ENCODE measurements at regions not wholly inside any gene's neighbourhood (a gene's known extent, or its start where the extent isn't known, plus 50 kb on each side); places are given as distances from the start of the nearest gene placed in this dataset.

DNA sequence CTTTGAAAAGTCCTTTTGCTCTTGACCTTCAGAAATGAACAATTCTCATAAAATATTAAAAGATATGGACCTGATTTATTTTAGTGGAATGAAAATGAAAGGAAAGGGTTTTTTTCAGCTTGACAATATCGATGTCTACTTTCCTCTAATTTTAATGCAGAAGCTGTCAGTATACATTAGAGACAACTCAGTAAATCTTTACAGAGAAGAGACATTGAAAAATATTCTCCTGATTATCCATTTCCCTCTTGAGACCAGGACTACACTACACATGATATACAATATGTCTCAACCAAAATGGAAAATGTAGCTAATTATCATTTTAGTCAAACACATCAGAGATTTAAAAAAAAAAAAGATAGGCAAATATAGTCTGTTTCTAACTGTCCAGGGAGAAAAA lies 288.5 kb upstream of the NUDT12 start:
- H3K9me1 ChIP-seq (ENCODE audit: insufficient read depth, low read length), result no peaks in the 10 kb centered on the region
- intact Hi-C loops (cut with micrococcal nuclease) (no loop called here), in situ Hi-C loops (cut with MboI; ENCODE audit: low sequenced_read_pairs) (no loop called here), dilution Hi-C loops (cut with HindIII; ENCODE audit: low sequenced_read_pairs, unreplicated experiment) (no loop called here)
- no peak overlapping the region for H3K23ac ChIP-seq (ENCODE audit: low read depth, low read length)
- ChIA-PET POLR2A (ENCODE audit: unreplicated experiment) (no interaction called here), CTCF (no interaction called here)
- no peak overlapping the region for H3K27ac ChIP-seq (ENCODE audit: insufficient read depth, low read length)
- H3K56ac ChIP-seq (ENCODE audit: extremely low read depth, insufficient read depth, low read length), result no peak overlapping the region
- no peak overlapping the region for H4K91ac ChIP-seq (ENCODE audit: insufficient read depth, low read depth, low read length)
- TF ChIP-seq MAFK (IDR thresholded peaks at IDR 0.05; ENCODE audit: low read depth, low read length) (no peak), POLR2A (IDR thresholded peaks at IDR 0.05; ENCODE audit: low read depth, low read length) (no peak), MAZ (IDR thresholded peaks at IDR 0.05; ENCODE audit: borderline replicate concordance, low read depth, low read length) (no peak)
- H3K36me3 ChIP-seq (ENCODE audit: control insufficient read depth, insufficient read depth, low read length), result no peaks in the 10 kb centered on the region
- H3K9me3 ChIP-seq (ENCODE audit: control insufficient read depth, insufficient read depth, low read length), result no peaks in the 10 kb centered on the region
- H2AK5ac ChIP-seq (ENCODE audit: low read depth, low read length), result no peak overlapping the region
- H3K4me1 ChIP-seq (ENCODE audit: control insufficient read depth, insufficient read depth, low read length), result no peaks in the 10 kb centered on the region
- no peaks in the 10 kb centered on the region for H3K79me1 ChIP-seq (ENCODE audit: low read depth in 1 of 2, low read length in 2 of 2)
- no peak overlapping the region for H2BK15ac ChIP-seq (ENCODE audit: low read depth, low read length)
- no peak overlapping the region for H3K4me2 ChIP-seq (ENCODE audit: low read depth, low read length)
- H2BK20ac ChIP-seq (ENCODE audit: low read depth, low read length), result no peak overlapping the region
- H4K20me1 ChIP-seq (ENCODE audit: insufficient read depth, low read length), result no peaks in the 10 kb centered on the region
- no CpG with 5 or more reads among the region's 1 CpG for WGBS, 2 experiments (ENCODE audit: extremely low coverage in 2 of 2, insufficient read length in 1 of 2)
- H3K4ac ChIP-seq (ENCODE audit: low read depth, low read length), result no peak overlapping the region
- H3K4me3 ChIP-seq (ENCODE audit: insufficient read depth, low read depth, low read length), result no peak overlapping the region
- no peak overlapping the region for H3K14ac ChIP-seq (replicated peaks; ENCODE audit: low read depth, low read length)
- no peak overlapping the region for H4K8ac ChIP-seq (ENCODE audit: low read depth in 2 of 2, low read length in 2 of 2)
- no peak for DNase-seq
- no TSS peak for BruUV-seq (replicated peaks)
- H3K9ac ChIP-seq (ENCODE audit: low read depth, low read length), result no peak overlapping the region
- H2AK9ac ChIP-seq (replicated peaks; ENCODE audit: low read depth, low read length, poor library complexity), result no peak overlapping the region
- no peak overlapping the region for H4K5ac ChIP-seq (ENCODE audit: low read depth, low read length)
- H2AFZ ChIP-seq (replicated peaks; ENCODE audit: low read length, poor library complexity), result no peak overlapping the region
- no peaks in the 10 kb centered on the region for H3K27me3 ChIP-seq (ENCODE audit: control insufficient read depth, insufficient read depth, low read length)
- ATAC-seq (ENCODE audit: low read depth), result no peak
- no peak overlapping the region for H2BK120ac ChIP-seq (ENCODE audit: low read depth, low read length)
- H2BK5ac ChIP-seq (ENCODE audit: low read depth, low read length, poor library complexity, severe bottlenecking), result no peak overlapping the region
- no peak overlapping the region for H3K18ac ChIP-seq (ENCODE audit: low read depth, low read length)

Data from IMR-90 (cell line).